ENCODE measurements at regions not wholly inside any gene's neighbourhood (a gene's known extent, or its start where the extent isn't known, plus 50 kb on each side); places are given as distances from the start of the nearest gene placed in this dataset.
A peak's percentile ranks its signal among the peaks of the same experiment; 100 is the strongest.

GRCh38 chrX:147679356-147680005, 232.2 kb upstream of the FMR1 start:
- TF ChIP-seq Cebpa-rat (IDR thresholded peaks at IDR 0.05) = no peak
- Histone ChIP-seq H3K4me2 (no peak overlapping the region), H3K27me3 (peaks cover 72% of the 10 kb centered on the region)

GRCh38 chrX:147680251-147680650, 231.5 kb upstream of the FMR1 start:
- no peaks in the 10 kb centered on the region; the same call in 1 of the 2 replicates for H3K9me3 ChIP-seq
- H3K4me3 ChIP-seq = no peak overlapping the region

More at GRCh38 chrX:147679356-147680005, 232.2 kb upstream of the FMR1 start:
- no peaks in the 10 kb centered on the region for H3K4me1 ChIP-seq
- no peak overlapping the region for H3K9ac ChIP-seq
- no peaks in the 10 kb centered on the region for H4K20me1 ChIP-seq
- H3K4me3 ChIP-seq = no peak overlapping the region
- no peaks in the 10 kb centered on the region; the same call in 1 of the 2 replicates for H3K9me3 ChIP-seq
- no peak overlapping the region for H3K27ac ChIP-seq
- H3K36me3 ChIP-seq = no peaks in the 10 kb centered on the region

GRCh38 chrX:147693511-147693910, 218.2 kb upstream of the FMR1 start:
- H3K9ac ChIP-seq = no peak overlapping the region
- no peak overlapping the region for H3K27ac ChIP-seq
- no peaks in the 10 kb centered on the region for H3K4me1 ChIP-seq
- H3K27me3 ChIP-seq = peaks cover 65% of the 10 kb centered on the region
- no peaks in the 10 kb centered on the region for H4K20me1 ChIP-seq
- no peak for TF ChIP-seq Cebpa-rat (IDR thresholded peaks at IDR 0.05)
- H3K9me3 ChIP-seq = peaks cover 14% of the 10 kb centered on the region
- H3K36me3 ChIP-seq = no peaks in the 10 kb centered on the region
- H3K4me2 ChIP-seq = no peak overlapping the region
- no peak overlapping the region for H3K4me3 ChIP-seq

More at GRCh38 chrX:147680251-147680650, 231.5 kb upstream of the FMR1 start:
- Histone ChIP-seq H3K4me2 (no peak overlapping the region), H3K27ac (no peak overlapping the region), H4K20me1 (no peaks in the 10 kb centered on the region), H3K36me3 (no peaks in the 10 kb centered on the region), H3K4me1 (no peaks in the 10 kb centered on the region), H3K27me3 (peaks cover 69% of the 10 kb centered on the region), H3K9ac (no peak overlapping the region)
- no peak for TF ChIP-seq Cebpa-rat (IDR thresholded peaks at IDR 0.05)

DNA sequence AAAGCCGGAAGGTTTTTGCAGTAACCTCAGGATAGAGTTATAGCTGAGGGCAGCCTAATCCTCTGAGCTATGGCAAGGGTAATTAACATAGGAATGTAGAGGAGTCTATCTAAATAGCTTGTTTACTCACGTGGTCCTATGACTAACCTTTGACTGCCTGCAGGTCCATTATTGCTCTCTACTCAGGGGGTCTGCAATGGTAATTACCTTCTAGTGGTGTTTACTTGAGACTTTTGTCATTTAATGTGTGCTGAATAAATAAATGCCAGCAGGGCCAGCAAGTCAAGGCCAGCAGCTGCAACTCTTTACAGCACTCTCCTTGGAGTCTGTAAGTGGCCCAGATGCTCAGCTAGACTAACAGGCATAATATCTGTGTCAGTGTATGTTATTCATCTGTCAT, 212.7 kb upstream of the FMR1 start:
- H3K27ac ChIP-seq = no peak overlapping the region
- H3K27me3 ChIP-seq = peaks cover 65% of the 10 kb centered on the region
- H3K4me3 ChIP-seq = no peak overlapping the region
- no peak overlapping the region for H3K4me2 ChIP-seq
- H3K36me3 ChIP-seq = no peaks in the 10 kb centered on the region
- no peak for TF ChIP-seq Cebpa-rat (IDR thresholded peaks at IDR 0.05)
- H3K9me3 ChIP-seq = peaks cover 7% of the 10 kb centered on the region
- H3K9ac ChIP-seq = no peak overlapping the region
- no peaks in the 10 kb centered on the region for H3K4me1 ChIP-seq
- no peaks in the 10 kb centered on the region; the same call in 1 of the 2 replicates for H4K20me1 ChIP-seq

- Histone ChIP-seq H3K36me3 (no peaks in the 10 kb centered on the region), H3K9me3 (no peaks in the 10 kb centered on the region), H4K20me1 (no peaks in the 10 kb centered on the region), H3K27me3 (peaks cover 19% of the 10 kb centered on the region), H3K4me3 (no peak overlapping the region), H3K4me1 (no peaks in the 10 kb centered on the region), H3K9ac (no peak overlapping the region), H3K27ac (no peak overlapping the region), H3K4me2 (no peak overlapping the region)
- TF ChIP-seq Cebpa-rat (IDR thresholded peaks at IDR 0.05) = no peak
Observed at GRCh38 chrX:147710301-147710700, 201.4 kb upstream of the FMR1 start.

DNA sequence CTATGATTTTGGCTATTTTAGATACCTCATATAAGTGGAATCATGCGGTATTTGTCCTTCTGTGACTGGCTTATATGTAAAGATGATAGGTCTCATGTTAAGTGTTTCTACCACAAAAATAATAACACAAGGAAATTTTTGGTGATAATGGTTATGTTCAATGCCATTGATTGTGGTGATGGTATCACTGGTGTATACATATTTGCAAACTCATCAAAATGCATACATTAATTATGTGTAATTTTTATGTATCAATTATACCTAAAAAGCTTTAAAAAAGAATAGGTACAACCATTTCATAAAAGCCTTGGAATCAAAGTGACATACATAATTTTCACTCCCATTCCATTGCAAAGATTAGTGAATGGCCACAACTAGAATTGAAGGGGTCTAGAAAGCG, 178.3 kb upstream of the FMR1 start:
- H3K9me3 ChIP-seq = no peaks in the 10 kb centered on the region
- peaks cover 5% of the 10 kb centered on the region for H3K4me1 ChIP-seq
- peaks cover 7% of the 10 kb centered on the region for H3K27me3 ChIP-seq
- no peak for TF ChIP-seq Cebpa-rat (IDR thresholded peaks at IDR 0.05)
- no peaks in the 10 kb centered on the region for H4K20me1 ChIP-seq
- no peaks in the 10 kb centered on the region for H3K36me3 ChIP-seq
- H3K4me2 ChIP-seq = no peak overlapping the region
- H3K27ac ChIP-seq = no peak overlapping the region
- H3K4me3 ChIP-seq = no peak overlapping the region
- H3K9ac ChIP-seq = no peak overlapping the region

DNA sequence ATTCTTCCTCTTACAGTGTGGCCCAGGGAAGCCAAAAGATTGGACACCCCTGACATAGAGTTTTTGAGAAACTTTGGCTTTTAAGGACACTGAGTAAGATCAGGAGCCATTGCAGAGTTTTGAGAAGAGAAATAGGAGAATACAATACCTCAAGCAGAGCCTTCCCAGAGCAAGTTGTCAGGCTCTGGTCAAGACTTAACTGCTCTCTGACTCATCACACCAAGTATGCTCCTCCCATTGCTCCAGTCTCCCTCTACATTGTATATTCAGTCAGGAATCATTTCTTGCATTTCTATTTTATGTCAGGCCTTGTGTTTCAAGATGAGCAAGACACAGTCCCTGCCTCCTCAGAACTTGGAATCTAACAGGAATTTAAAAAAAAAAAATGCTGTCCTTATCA, 176.4 kb upstream of the FMR1 start:
- no peak overlapping the region for H3K9ac ChIP-seq
- TF ChIP-seq Cebpa-rat (IDR thresholded peaks at IDR 0.05) = no peak
- H3K4me1 ChIP-seq = peaks cover 7% of the 10 kb centered on the region
- H4K20me1 ChIP-seq = no peaks in the 10 kb centered on the region
- H3K4me3 ChIP-seq = no peak overlapping the region
- no peak overlapping the region for H3K27ac ChIP-seq
- H3K27me3 ChIP-seq = peaks cover 14% of the 10 kb centered on the region
- H3K4me2 ChIP-seq = no peak overlapping the region
- H3K9me3 ChIP-seq = no peaks in the 10 kb centered on the region
- H3K36me3 ChIP-seq = no peaks in the 10 kb centered on the region

- Histone ChIP-seq H3K4me1 (peaks cover 7% of the 10 kb centered on the region), H3K9ac (no peak overlapping the region), H3K9me3 (no peaks in the 10 kb centered on the region), H3K27ac (no peak overlapping the region), H3K4me3 (no peak overlapping the region), H4K20me1 (no peaks in the 10 kb centered on the region), H3K27me3 (peaks cover 21% of the 10 kb centered on the region), H3K4me2 (no peak overlapping the region), H3K36me3 (no peaks in the 10 kb centered on the region)
- TF ChIP-seq Cebpa-rat (IDR thresholded peaks at IDR 0.05) = no peak
Observed at GRCh38 chrX:147736045-147736444, 175.7 kb upstream of the FMR1 start.

GRCh38 chrX:147737690-147738089, 174.0 kb upstream of the FMR1 start:
- no peak; the same call in 1 of the 2 replicates for TF ChIP-seq Cebpa-rat (IDR thresholded peaks at IDR 0.05)
- H3K27ac ChIP-seq = no peak overlapping the region

GRCh38 chrX:147738265-147738664, 173.5 kb upstream of the FMR1 start:
- H3K4me1 ChIP-seq = peaks cover 7% of the 10 kb centered on the region

More at GRCh38 chrX:147737690-147738089, 174.0 kb upstream of the FMR1 start:
- Histone ChIP-seq H3K9ac (no peak overlapping the region), H3K4me1 (peaks cover 7% of the 10 kb centered on the region), H3K36me3 (no peaks in the 10 kb centered on the region), H3K4me2 (peak overlapping the region; percentile 5; the same call in 1 of the 2 replicates), H3K9me3 (no peaks in the 10 kb centered on the region), H3K27me3 (peaks cover 30% of the 10 kb centered on the region), H4K20me1 (no peaks in the 10 kb centered on the region), H3K4me3 (no peak overlapping the region)

More at GRCh38 chrX:147738265-147738664, 173.5 kb upstream of the FMR1 start:
- Histone ChIP-seq H3K4me3 (no peak overlapping the region), H3K9ac (no peak overlapping the region), H3K27ac (no peak overlapping the region), H3K9me3 (no peaks in the 10 kb centered on the region), H3K4me2 (peak overlapping the region; percentile 5; the same call in 1 of the 2 replicates), H3K36me3 (no peaks in the 10 kb centered on the region), H4K20me1 (no peaks in the 10 kb centered on the region), H3K27me3 (peaks cover 33% of the 10 kb centered on the region)
- TF ChIP-seq Cebpa-rat (IDR thresholded peaks at IDR 0.05) = no peak

Measured in BLaER1 (cell line).